ENCODE measurements at regions not wholly inside any gene's neighbourhood (a gene's known extent, or its start where the extent isn't known, plus 50 kb on each side); places are given as distances from the start of the nearest gene placed in this dataset.

GRCh38 chr3:7881946-7882345 is 619.7 kb upstream of the LMCD1 start:
- Histone ChIP-seq H3K4me3 (ENCODE audit: low read length) (no peak overlapping the region), H3K27me3 (ENCODE audit: control insufficient read depth, insufficient read depth, low read length) (no peaks in the 10 kb centered on the region), H3K9me3 (ENCODE audit: control insufficient read depth, low read depth, low read length) (no peaks in the 10 kb centered on the region), H3K4me1 (ENCODE audit: control insufficient read depth, insufficient read depth, low read length) (no peaks in the 10 kb centered on the region), H3K36me3 (ENCODE audit: control insufficient read depth, insufficient read depth, low read length) (no peaks in the 10 kb centered on the region), H3K27ac (ENCODE audit: low read length) (no peak overlapping the region)
- 100% methylated on average over 1 of the region's 2 CpGs for WGBS (ENCODE audit: insufficient coverage, low lambda C conversion rate)
- DNase-seq: no peak

DNA sequence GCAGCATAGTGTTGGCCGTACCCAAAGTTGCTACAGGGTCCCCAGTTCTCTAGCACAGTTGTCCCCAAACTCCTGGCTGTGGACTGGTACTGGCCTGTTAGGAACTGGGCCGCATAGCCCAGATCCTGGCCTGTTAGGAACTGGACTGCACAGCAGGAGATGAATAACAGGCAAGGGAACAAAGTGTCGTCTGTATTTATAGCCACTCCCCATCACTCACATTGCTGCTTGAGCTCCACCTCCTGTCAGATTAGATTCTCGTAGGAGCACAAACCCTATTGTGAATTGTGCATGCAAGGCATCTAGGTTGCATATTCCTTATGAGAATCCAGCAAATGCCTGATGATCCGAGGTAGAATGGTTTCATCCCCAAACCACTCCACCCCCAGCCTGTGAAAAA is 604.0 kb upstream of the LMCD1 start:
- Histone ChIP-seq H3K36me3 (ENCODE audit: control insufficient read depth, insufficient read depth, low read length) (no peaks in the 10 kb centered on the region), H3K9me3 (ENCODE audit: control insufficient read depth, low read depth, low read length) (no peaks in the 10 kb centered on the region), H3K27ac (ENCODE audit: low read length) (no peak overlapping the region), H3K4me3 (ENCODE audit: low read length) (no peak overlapping the region), H3K4me1 (ENCODE audit: control insufficient read depth, insufficient read depth, low read length) (no peaks in the 10 kb centered on the region), H3K27me3 (ENCODE audit: control insufficient read depth, insufficient read depth, low read length) (no peaks in the 10 kb centered on the region)
- WGBS (ENCODE audit: insufficient coverage, low lambda C conversion rate): no CpG with 5 or more reads among the region's 5 CpGs
- DNase-seq: no peak

- no peak overlapping the region for H3K27ac ChIP-seq (ENCODE audit: low read length)
- DNase-seq: no peak
- WGBS (ENCODE audit: insufficient coverage, low lambda C conversion rate): no CpG with 5 or more reads among the region's 1 CpG
These were observed 588.3 kb upstream of the LMCD1 start for GRCh38 chr3:7913283-7913682.

GRCh38 chr3:7915356-7915755 is 586.3 kb upstream of the LMCD1 start:
- no peak overlapping the region for H3K4me3 ChIP-seq (ENCODE audit: low read length)
- no peaks in the 10 kb centered on the region for H3K9me3 ChIP-seq (ENCODE audit: control insufficient read depth, low read depth, low read length)
- no peak overlapping the region for H3K27ac ChIP-seq (ENCODE audit: low read length)
- no peaks in the 10 kb centered on the region for H3K36me3 ChIP-seq (ENCODE audit: control insufficient read depth, insufficient read depth, low read length)
- DNase-seq: no peak
- no CpG with 5 or more reads among the region's 4 CpGs for WGBS (ENCODE audit: insufficient coverage, low lambda C conversion rate)
- no peaks in the 10 kb centered on the region for H3K4me1 ChIP-seq (ENCODE audit: control insufficient read depth, insufficient read depth, low read length)
- H3K27me3 ChIP-seq (ENCODE audit: control insufficient read depth, insufficient read depth, low read length): no peaks in the 10 kb centered on the region

More at GRCh38 chr3:7913283-7913682, 588.3 kb upstream of the LMCD1 start:
- H3K4me1 ChIP-seq (ENCODE audit: control insufficient read depth, insufficient read depth, low read length): no peaks in the 10 kb centered on the region
- H3K27me3 ChIP-seq (ENCODE audit: control insufficient read depth, insufficient read depth, low read length): no peaks in the 10 kb centered on the region
- no peak overlapping the region for H3K4me3 ChIP-seq (ENCODE audit: low read length)
- no peaks in the 10 kb centered on the region for H3K36me3 ChIP-seq (ENCODE audit: control insufficient read depth, insufficient read depth, low read length)
- no peaks in the 10 kb centered on the region for H3K9me3 ChIP-seq (ENCODE audit: control insufficient read depth, low read depth, low read length)

DNA sequence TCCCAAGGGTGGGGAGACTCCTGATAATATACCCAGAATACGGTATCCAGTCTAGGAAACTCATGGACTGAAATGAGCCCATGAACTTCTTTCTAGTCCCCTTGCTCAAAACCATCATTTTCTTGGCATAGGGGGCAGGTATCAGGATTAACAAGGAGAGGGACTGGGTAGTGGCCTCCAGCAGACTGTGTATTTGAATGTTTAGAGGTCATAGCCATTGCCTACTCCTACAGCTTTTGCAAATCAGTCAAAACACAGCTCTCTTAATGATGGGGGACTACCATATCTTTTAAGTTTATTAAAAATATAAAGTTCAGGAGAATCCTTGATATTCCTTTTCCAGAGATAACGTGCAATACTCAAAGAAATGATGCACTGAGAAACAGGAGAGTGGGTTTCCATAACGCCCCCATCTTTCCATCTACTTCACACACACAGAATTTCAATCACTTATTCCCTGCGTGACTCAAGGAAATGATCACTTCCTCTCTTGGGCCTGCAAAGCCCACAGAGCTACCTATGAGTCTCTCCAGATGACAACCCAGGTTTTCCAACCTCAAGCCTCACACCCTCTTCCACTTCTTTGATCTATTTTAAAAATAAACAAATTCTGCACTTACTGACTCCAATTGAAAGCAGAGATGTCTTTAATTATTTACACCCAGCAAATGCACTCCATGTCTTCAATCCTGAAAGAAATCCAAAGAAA is 584.0 kb upstream of the LMCD1 start:
- Histone ChIP-seq H3K36me3 (ENCODE audit: control insufficient read depth, insufficient read depth, low read length) (no peaks in the 10 kb centered on the region), H3K27me3 (ENCODE audit: control insufficient read depth, insufficient read depth, low read length) (no peaks in the 10 kb centered on the region), H3K4me3 (ENCODE audit: low read length) (no peak overlapping the region), H3K4me1 (ENCODE audit: control insufficient read depth, insufficient read depth, low read length) (no peaks in the 10 kb centered on the region), H3K27ac (ENCODE audit: low read length) (no peak overlapping the region), H3K9me3 (ENCODE audit: control insufficient read depth, low read depth, low read length) (no peaks in the 10 kb centered on the region)
- WGBS (ENCODE audit: insufficient coverage, low lambda C conversion rate): 100% methylated on average over 1 of the region's 4 CpGs
- no peak for DNase-seq

GRCh38 chr3:7920211-7920610 is 581.4 kb upstream of the LMCD1 start:
- Histone ChIP-seq H3K4me3 (ENCODE audit: low read length) (no peak overlapping the region), H3K27ac (ENCODE audit: low read length) (no peak overlapping the region), H3K27me3 (ENCODE audit: control insufficient read depth, insufficient read depth, low read length) (no peaks in the 10 kb centered on the region), H3K9me3 (ENCODE audit: control insufficient read depth, low read depth, low read length) (no peaks in the 10 kb centered on the region), H3K4me1 (ENCODE audit: control insufficient read depth, insufficient read depth, low read length) (no peaks in the 10 kb centered on the region), H3K36me3 (ENCODE audit: control insufficient read depth, insufficient read depth, low read length) (no peaks in the 10 kb centered on the region)
- no peak for DNase-seq
- WGBS (ENCODE audit: insufficient coverage, low lambda C conversion rate): no CpG with 5 or more reads among the region's 6 CpGs

DNA sequence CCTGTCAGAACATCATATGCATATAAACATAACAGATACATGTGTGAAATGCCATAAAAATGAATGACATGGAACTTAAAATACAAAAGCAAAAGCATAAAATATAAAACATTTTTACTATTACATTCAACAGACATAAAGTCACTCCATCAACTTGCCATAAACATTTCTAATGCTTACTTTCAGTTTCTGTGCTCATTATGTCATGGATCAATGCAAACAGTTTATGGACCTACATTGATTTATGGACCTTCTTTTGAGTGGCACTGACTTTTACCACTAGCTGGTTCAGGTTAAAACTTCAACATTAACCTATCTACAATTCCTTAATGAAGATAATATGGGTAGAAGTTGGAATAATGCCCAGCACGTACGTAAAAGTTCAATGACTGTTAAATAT is 577.4 kb upstream of the LMCD1 start:
- H3K36me3 ChIP-seq (ENCODE audit: control insufficient read depth, insufficient read depth, low read length): no peaks in the 10 kb centered on the region
- H3K4me3 ChIP-seq (ENCODE audit: low read length): no peak overlapping the region
- no peaks in the 10 kb centered on the region for H3K4me1 ChIP-seq (ENCODE audit: control insufficient read depth, insufficient read depth, low read length)
- no peaks in the 10 kb centered on the region for H3K9me3 ChIP-seq (ENCODE audit: control insufficient read depth, low read depth, low read length)
- DNase-seq: no peak
- no peaks in the 10 kb centered on the region for H3K27me3 ChIP-seq (ENCODE audit: control insufficient read depth, insufficient read depth, low read length)
- WGBS (ENCODE audit: insufficient coverage, low lambda C conversion rate): 50% methylated on average over 1 of the region's 2 CpGs
- H3K27ac ChIP-seq (ENCODE audit: low read length): no peak overlapping the region

DNA sequence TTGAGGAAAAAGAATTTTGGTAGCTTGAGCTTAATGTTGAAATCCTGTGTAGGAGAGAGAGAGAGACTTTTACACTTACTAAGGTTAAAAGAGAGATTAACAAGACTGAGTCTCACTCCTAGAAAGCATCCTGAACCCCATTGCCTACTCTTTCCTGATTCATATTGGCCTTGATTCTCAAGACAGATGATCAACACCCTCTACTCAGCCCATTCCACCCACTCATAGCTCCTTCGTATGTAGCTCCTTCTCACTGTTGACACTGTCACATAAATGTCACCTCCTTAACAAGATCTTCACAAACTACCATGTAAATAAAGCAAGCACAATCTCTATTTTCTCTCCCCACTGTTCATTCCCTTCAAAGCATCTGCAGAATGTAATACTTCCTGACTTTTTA is 574.6 kb upstream of the LMCD1 start:
- Histone ChIP-seq H3K9me3 (ENCODE audit: control insufficient read depth, low read depth, low read length) (no peaks in the 10 kb centered on the region), H3K27me3 (ENCODE audit: control insufficient read depth, insufficient read depth, low read length) (no peaks in the 10 kb centered on the region), H3K4me1 (ENCODE audit: control insufficient read depth, insufficient read depth, low read length) (no peaks in the 10 kb centered on the region), H3K27ac (ENCODE audit: low read length) (no peak overlapping the region), H3K36me3 (ENCODE audit: control insufficient read depth, insufficient read depth, low read length) (no peaks in the 10 kb centered on the region), H3K4me3 (ENCODE audit: low read length) (no peak overlapping the region)
- no CpG with 5 or more reads among the region's 1 CpG for WGBS (ENCODE audit: insufficient coverage, low lambda C conversion rate)
- no peak for DNase-seq

- H3K4me3 ChIP-seq (ENCODE audit: low read length): no peak overlapping the region
- H3K27ac ChIP-seq (ENCODE audit: low read length): no peak overlapping the region
- no peaks in the 10 kb centered on the region for H3K27me3 ChIP-seq (ENCODE audit: control insufficient read depth, insufficient read depth, low read length)
- no peak for DNase-seq
- no peaks in the 10 kb centered on the region for H3K36me3 ChIP-seq (ENCODE audit: control insufficient read depth, insufficient read depth, low read length)
- no peaks in the 10 kb centered on the region for H3K4me1 ChIP-seq (ENCODE audit: control insufficient read depth, insufficient read depth, low read length)
- no peaks in the 10 kb centered on the region for H3K9me3 ChIP-seq (ENCODE audit: control insufficient read depth, low read depth, low read length)
These were observed 573.8 kb upstream of the LMCD1 start for GRCh38 chr3:7927864-7928263.

GRCh38 chr3:7929319-7929889 is 572.2 kb upstream of the LMCD1 start:
- Histone ChIP-seq H3K4me3 (ENCODE audit: low read length) (no peak overlapping the region), H3K4me1 (ENCODE audit: control insufficient read depth, insufficient read depth, low read length) (no peaks in the 10 kb centered on the region), H3K36me3 (ENCODE audit: control insufficient read depth, insufficient read depth, low read length) (no peaks in the 10 kb centered on the region), H3K27ac (ENCODE audit: low read length) (no peak overlapping the region), H3K27me3 (ENCODE audit: control insufficient read depth, insufficient read depth, low read length) (no peaks in the 10 kb centered on the region), H3K9me3 (ENCODE audit: control insufficient read depth, low read depth, low read length) (no peaks in the 10 kb centered on the region)
- 20% methylated on average over 1 of the region's 2 CpGs for WGBS (ENCODE audit: insufficient coverage, low lambda C conversion rate)
- no peak for DNase-seq

DNA sequence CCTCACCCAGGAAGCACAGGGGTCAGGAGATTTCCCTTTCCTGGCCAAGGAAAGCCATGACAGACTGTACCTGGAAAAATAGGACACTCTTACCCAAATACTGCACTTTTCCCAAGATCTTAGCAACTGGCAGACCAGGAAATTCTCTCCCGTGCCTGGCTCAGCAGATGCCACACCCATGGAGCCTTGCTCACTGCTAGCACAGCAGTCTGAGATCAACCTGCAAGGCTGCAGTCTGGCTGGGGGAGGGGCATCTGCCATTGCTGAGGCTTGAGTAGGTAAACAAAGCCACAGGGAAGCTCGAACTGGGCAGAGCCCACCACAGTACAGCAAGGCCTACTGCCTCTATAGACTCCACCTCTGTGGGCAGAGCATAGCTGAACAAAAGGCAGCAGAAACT is 567.3 kb upstream of the LMCD1 start:
- H3K4me1 ChIP-seq (ENCODE audit: control insufficient read depth, insufficient read depth, low read length): no peaks in the 10 kb centered on the region
- H3K27me3 ChIP-seq (ENCODE audit: control insufficient read depth, insufficient read depth, low read length): no peaks in the 10 kb centered on the region
- no peaks in the 10 kb centered on the region for H3K9me3 ChIP-seq (ENCODE audit: control insufficient read depth, low read depth, low read length)
- no peaks in the 10 kb centered on the region for H3K36me3 ChIP-seq (ENCODE audit: control insufficient read depth, insufficient read depth, low read length)
- WGBS (ENCODE audit: insufficient coverage, low lambda C conversion rate): no CpG with 5 or more reads among the region's 2 CpGs
- DNase-seq: no peak
- H3K4me3 ChIP-seq (ENCODE audit: low read length): no peak overlapping the region
- no peak overlapping the region for H3K27ac ChIP-seq (ENCODE audit: low read length)

Measured in large intestine (tissue), 3 donors.